ENCODE measurements at regions not wholly inside any gene's neighbourhood (a gene's known extent, or its start where the extent isn't known, plus 50 kb on each side); places are given as distances from the start of the nearest gene placed in this dataset.

DNA sequence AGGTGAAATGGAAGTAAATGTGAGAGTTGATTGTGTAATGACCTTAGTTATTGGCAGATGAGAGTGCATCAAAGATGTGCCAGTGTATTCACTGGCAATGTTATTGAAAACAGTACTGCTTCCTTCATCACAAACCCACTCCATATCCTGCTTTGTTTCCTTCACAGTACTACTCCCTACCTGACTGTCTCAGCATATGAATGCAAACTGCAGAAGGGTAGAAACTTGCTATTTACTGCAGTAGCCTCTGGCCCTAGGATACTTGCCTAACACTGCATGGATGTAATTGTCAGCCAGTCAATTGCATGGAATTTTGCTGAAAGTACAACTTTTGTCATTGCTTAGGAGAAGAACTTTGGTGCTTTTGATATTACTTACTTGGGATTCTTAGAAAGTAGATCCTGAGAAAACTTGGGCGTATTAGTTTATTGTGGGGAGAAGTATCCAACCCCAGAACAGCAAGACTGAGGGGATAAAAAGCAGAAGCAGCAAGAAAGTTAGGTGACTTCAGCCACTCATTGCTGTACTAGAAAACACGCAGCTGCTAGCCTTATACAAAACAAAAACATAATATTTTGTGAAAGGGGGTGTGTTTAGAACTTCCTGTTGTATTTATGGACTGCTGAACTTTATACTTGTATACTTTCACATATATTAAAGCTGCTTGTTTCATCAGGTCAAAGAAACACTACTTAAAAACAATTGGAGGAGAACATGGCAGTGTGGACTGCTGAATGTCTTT, 219.0 kb downstream of the CCNG2 start:
- DNase-seq, result no peak

DNA sequence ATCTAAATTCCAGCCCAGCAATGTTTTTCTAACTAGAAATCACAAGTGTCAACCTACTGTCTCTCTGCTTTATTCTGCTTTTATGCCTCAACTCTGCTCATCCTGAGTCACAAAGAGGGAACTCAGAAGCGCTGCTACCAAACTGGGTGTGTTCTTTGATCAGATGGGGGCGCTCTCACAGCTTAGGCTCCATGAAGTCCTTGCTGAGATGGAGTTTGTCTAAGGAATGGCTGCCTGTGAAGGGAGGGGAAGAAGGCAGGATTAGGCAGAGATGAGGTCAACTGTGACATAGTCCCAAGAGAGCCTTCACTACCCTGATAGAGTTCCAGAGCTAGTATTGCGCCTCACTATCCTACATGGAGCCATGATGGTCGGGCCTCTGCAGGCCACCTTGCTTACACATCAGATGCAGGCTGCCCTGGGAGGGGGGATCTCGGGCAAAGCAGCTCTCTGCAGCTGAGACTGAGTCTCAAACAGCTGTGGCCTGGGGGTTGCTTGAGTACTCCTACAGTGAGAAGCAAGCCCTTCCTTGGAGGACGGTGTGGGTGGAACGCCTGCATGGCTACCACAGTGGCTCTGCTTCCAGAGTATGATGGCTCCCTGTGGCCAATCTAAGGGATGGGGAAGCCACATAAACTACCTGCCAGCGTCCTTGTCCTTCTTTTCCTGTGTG, 219.9 kb downstream of the CCNG2 start:
- no peak for DNase-seq

DNA sequence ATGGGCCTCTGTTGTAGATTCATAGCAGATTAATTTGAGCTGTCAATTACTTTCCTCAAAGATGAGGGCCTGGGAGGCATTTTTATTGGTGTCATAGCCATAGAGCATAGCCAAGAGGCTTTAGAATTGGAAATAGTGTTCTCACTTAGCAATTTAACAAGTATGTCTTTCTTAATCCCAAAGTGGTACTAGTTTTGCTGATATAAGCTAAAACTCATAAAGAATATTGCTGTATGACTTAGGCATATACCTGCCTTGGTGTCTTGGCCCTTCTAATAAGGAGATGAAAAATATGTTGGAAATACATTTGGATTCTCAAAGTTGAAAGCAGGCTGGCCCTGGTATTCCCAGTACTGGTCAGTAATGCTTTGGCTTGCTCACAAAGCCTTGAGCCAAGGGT, 221.5 kb upstream of the CXCL13 start:
- no peak for DNase-seq

DNA sequence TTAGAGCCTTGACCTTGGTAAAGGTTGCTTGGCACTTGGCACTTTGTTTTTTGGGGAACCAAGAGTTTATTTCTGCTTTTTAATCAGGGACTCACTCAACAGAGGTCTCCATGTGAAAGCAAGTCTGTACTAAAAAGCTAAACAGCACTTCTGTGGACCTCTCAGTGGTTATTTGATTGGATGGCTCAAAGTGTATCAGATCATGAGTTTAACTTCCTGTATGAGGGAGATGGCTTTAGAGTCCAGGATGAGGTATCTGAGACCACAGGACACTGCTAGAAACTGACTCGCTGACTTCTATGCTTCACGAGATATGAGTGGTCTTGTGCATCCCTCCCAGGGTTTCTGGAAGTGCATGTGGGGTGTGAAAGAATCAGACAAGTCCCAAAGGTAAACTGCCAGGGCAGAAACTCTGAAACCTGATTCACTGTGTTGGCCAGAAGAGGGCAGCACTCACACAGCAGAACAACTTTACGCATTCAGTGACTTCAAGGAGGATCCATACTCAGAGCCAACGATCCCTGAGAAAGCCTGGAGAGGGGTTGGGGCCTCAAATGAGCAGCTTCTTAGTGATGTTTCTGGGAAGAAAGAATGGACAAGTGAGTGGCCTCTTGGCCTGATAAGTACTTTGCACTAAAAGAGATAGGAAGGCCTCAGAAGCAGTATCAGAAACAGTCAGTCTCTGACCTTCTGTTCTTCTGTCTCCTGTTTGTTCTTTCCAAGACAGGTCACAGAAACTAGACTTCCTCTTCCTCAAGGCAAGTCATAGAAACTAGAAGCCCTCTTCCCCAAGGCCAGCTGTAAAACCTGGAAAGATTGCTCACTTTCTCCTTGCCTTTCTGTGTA, 220.3 kb upstream of the CXCL13 start:
- DNase-seq, result peak; percentile 8 to 47

DNA sequence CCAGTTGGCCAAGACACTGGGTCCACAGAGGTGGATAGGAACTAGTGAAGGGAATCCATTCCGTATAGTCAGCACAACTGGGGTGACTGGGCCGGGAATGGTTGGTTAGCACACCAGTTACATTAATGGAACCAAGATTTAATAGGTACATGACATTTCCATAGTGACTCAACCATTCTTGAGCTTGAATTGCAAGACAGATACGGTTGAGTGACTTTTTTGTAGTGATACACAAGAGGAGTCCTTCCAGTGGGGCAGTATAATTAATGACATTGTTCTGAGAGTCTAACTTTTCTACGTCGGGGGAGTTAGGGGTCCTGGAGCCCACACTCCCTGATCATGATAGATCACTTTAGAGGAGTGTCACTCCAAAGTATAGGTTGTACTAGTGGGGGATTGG, 211.6 kb upstream of the CXCL13 start:
- DNase-seq, result no peak

DNA sequence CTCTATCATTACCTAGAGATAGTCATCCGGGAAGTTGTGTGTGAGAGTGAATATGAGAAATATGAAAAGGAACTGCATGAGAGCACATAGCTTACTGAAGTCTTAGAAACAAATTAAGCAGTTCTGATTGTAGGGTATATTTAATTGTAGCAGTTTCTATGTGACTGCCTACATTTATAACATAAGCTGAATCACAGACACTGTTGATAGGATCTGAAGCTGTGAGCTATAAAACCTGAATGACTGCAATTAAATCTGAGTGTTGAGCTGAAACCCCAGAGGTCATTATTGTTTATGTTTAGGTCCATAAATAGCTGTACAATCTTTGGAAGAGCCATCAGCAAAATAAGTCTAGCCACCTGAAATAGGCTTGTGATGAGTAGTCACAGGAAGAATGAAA, 210.1 kb upstream of the CXCL13 start:
- no peak for DNase-seq

DNA sequence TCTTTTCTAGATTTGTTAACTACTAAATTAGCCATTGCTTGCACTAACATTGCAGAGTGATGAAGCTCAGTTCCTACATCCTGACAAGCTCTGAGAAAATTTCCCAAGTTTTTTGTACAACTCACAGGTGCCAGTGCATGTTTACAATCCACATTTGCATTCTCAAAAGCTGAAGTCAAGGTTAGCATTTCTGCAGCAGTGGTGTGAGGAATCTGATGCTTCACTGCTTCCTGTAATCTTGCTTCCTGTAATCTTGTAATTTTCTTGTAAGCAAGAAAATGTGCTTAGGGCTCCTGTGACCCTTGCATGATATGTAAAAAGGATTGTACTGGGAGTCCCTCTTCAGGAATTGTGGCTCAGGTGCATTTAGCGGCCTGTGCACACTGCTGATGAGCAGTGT, 207.4 kb upstream of the CXCL13 start:
- no peak for DNase-seq

DNA sequence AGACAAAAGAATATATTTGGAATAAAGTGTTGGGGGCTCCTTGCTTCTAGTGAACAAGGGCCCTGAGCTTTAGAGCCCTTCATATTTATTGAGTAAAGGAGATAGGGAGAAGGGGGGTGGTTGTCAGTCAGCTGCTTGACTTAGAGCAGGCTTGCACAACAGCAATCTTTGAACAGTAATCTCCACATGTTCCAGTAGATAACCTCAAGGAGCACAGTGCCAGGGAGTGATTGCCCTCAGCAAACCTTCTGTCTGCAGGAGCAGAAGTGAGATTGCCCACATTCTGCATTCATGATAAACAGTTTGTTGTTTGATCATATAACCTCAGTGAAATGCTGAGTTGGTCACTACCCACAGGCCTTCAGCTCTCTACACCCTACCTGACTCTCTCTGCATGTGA, 205.8 kb upstream of the CXCL13 start:
- no peak for DNase-seq

DNA sequence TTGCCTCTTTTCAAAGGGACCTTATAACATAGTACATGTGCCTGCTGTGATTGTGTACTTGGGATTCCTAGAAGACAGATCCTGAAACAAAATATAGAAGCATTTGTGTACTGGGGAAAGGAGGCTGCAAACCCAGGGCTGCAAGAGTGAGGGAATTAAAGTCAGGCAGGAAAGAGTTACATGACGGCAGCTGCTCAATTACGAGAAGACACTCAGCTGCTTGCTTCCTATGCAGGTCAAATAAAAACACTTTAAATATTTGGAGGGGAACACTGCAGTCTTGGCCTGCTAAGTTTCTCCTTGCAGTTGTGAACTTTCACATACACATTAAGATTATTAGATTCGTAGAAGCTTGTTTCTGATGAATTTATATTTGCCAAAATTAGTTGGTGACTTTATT, 191.9 kb upstream of the CXCL13 start:
- DNase-seq, result no peak

DNA sequence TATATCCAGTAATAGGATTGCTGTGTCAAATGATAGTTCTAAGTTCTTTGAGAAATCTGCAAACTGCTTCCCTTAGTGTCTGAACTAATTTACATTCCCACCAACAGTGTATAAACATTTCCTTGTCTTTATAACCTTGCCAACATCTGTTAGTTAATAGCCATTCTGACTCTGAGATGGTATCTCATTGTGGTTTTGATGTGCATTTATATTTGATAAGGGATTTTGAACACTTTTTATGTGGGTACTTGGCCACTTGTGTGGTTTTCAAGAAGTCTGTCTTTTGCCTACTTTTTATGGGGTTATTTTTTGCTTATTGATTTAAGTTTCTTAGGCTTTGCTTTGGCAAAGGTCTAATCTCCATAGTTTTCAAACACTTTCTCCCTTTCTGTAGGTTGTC, 189.9 kb upstream of the CXCL13 start:
- no peak for DNase-seq

DNA sequence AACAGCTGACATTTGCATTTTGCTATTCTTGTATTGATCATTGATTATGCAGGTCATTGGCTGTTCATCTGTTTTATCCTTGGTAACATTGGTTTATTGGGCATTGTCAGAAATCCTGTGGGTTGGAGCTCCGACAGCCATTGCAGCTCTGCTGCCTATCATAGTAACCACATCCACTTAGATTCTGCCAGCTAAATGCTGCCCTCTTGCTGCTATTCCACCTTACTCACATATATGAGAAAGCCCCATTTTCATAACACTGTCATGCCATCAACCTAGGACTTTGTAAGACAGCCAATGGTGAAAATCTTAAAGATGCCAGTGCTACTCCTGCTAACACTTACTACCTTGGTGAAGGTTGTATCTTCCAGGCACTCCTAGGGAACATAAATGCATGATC, 187.3 kb upstream of the CXCL13 start:
- peak in 1 of 2 experiments; percentile 4 for DNase-seq

DNA sequence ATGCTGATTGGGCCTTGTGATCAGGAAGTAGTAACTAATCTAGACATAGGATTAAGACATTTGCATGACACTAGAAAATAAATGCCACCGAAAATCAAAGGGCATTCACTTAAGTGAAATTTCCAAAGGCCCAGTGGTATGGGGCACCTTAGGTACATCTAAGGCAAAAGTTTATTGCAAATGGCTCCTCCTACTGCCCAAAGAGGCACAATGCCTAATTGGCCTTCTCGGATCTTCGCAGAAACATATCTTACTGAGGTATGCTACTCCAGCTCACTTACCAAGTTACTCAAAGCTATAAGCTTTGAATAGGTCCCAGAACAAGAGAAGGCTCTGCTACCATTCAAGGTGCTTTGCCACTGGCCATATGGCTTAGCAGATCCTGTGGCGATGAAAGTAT, 174.8 kb upstream of the CXCL13 start:
- no peak for DNase-seq

DNA sequence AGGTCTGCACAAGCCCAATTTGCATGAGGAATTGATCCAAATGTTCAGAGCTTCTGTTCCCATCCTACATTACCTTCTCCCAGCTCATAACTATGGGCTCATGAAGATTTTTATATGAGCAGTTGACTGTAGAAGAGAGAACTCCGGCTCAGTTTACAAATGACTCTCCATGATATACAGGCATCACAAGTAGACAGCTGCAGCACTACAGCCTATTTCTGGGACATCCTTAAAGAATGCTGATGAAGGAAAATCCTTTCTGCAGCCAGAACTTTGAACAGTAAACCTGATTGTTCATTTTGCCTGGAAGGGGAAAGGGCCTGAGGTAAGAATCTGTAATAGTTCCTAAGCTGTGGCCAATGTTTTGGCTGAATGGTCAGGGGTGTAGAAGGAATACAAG, 174.1 kb upstream of the CXCL13 start:
- no peak for DNase-seq

DNA sequence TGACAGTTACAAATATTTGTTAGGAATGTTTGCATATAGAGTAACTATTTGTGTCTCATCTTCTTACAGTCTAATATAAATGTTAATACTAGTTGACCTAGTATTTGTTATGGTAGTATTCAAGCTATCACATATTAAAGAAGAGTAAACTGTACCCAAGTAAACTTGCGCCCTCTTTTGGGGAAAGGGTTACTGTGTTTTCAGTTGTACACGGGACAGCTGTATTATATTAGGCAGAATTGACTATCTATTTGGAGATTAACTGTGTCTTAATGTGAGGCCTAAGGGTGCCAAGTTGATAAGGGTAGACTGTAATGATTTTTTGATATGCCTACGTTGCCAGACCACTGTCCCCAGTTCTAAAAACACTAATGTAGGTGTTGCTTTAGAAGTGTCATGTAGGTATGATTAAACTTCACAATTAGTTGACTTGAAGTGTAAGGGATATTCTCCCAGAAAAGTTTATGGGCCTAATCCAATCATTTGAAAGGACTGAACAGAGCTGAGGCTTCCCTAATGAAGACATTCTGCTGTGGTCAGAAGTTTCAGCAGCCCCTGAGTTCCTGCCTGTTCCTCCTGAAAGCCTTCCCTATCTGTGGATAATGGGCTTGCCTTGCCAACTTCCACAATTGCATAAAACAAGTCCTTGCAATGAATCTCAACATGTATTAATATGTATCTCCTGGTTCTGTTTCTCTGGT, 172.8 kb upstream of the CXCL13 start:
- DNase-seq, result no peak

DNA sequence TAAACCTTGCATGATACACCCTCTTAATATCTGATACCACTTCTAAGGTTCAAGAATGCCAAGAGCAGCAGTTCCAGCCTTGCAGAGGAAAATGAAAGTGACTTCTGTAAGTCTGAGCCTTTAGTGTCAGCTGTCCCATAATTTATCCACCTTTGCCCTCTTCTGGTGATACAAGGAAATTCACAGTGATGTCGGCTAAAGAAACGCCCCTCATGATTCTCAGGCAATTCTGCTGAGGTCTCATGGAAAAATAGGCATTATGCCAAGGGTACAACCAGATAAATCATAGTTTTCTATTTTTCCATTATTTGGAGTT, 172.2 kb upstream of the CXCL13 start:
- peak; percentile 15 to 34 for DNase-seq

DNA sequence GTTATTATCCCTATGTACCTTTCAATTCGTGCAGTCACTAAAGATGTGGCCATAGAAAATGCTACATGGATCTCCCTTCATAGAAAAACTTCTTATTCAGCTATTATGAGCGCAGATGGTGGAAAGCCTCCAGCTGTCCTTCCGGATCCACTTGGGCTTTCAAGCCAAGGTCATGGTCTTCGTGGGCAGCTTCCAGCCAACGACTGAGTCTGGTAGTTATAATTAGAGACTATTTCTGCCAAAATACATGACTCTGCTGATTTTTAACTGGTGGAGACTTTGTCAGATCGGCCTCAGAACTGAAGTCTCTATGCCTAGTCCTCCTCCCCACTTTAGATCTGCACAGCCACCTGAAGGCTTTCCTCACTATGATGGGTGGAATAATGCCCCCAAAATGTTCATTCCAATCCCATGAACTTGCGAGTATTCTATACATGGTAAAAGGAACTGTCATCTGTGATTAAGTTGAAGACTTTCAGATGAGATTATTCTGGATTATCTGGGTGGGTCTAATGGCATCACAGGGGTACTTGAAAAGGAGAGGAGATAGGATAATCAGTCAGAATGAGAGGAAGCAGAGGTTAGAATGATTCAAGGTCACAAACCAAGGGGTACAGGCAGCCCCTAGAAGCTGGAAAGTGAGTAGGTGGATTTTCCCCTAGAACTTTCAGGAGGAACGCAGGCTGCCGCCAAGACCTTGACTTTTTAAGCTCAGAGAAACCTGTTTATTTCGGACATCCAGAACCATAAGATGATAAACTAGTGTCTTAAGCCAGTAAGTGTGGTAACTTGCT, 171.1 kb upstream of the CXCL13 start:
- DNase-seq, result no peak

DNA sequence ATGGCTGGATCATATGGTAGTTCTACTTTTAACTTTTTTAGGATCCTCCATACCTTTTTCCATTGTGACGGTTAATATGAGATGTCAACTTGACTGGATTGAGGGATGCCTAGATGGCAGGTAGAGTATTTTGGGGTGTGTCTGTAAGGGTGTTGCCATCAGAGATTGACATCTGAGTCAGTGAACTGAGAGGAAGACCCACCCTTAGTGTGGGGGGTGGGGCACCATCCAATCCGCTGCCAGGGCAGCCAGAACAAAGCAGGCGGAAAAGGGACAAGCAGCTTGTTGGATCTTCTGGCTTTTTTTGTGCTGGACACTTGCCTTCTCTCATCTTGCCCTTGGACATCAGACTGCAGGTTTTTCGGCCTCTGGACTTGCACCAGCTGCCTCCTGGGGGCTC, 168.5 kb upstream of the CXCL13 start:
- no peak for DNase-seq

DNA sequence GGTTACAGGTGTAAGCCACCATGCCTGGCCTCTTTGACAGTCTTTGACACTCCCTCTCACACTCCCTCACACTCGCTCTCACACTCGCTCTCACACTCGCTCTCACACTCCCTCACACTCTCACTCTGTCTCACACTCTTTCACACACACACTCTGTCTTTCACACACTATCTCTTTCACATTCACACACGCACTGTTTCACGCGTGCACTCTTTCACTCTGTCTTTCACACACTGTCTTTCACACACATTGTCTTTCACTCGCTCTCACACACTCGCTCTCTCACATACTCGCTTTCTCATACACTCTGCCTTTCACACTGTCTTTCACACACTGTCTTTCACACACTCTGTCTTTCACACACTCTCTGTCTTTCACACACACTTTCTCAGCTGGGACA, 167.1 kb upstream of the CXCL13 start:
- DNase-seq, result no peak

DNA sequence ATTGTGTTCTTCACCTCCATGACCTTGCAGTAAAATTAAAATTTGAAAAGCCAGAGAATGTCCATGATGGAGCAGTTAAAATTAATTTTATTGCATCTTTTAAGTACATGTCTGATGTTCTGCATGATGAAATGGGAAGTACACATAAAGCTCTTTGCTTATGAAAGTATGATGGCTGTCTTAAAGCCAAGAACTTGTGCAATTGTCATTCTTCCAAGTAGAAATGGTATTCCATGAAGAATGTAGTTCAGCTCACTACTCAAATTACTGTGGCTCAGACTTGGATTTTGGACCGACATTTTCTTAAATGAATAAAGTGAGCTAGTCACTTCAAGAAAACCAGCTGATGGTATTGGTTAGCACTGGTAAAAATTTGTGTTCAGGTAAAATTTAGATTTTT, 161.7 kb upstream of the CXCL13 start:
- DNase-seq, result no peak

DNA sequence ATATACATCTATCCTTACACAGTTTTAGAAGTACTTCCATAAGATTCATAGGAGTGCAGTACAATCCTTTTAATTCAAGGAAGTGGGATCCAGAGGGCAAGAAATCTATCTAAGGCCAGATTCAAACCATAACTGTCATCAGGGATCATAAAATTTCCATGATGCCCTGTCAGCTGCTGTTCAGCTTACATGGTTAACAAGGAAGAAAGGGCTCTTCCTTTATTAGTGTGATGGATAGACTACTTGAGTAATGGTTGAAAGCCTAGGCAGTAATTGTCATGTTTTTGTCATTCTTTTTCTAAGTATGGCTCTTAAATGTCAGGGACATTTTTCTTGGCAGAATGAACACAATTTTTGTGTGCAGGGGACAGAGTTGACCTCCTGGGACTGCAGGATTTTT, 159.8 kb upstream of the CXCL13 start:
- no peak for DNase-seq

DNA sequence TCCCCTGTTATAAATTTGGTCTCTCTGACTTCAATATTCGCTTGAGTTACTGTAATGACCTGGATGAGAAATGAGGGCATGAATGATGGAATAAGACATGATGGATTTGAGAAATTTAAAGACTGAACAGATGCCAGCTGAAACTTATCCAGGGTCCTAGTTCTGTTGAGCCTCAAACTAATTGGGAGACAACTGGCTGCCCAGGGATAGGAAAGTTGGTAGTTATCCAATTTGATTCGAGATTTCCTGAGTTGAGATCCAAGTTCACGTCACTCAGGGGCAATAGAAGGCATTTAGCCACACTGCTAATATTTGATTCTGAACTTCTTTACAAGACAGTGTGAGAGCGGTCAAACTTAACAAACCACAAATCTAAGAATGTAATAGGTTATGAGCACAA, 159.0 kb upstream of the CXCL13 start:
- no peak for DNase-seq

DNA sequence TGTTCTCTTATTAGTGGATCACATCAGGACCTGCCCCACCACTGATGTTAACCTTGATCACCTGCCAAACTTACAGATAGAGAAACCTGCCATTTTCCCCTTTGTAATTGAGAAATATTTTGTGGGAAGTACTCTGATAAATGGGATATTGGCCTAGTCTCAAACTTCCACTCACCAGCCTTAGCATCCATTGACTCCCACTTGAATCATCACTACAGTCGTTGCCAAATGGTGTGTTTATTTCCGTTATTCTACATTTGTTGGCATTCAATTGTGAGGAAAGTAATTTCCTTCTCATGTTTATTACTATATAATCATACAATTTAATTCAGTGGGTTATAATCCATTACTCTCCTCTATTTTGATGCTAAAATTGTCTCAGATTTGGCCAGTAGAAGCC, 156.4 kb upstream of the CXCL13 start:
- no peak for DNase-seq

DNA sequence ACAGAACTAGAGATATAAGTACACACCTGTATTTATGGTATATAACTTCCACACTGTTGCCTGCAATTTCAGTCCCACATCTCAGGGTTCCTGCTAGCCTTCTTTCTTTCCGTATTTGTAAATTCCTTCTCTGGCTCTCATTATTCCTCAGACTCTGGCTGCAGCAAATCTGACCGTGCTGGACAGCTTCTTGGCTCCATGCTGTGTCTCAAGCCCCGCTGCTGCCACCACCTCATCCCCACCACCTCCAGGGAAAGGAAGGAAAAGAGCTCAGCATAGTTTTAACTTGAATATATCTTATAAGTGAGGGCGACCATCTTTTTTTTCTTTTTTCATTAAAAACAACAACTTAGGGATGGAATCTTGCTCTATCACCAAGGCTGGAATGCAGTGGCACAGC, 155.6 kb upstream of the CXCL13 start:
- DNase-seq, result no peak

Measured in NCI-H2081 (cell line).